ENCODE measurements at regions not wholly inside any gene's neighbourhood (a gene's known extent, or its start where the extent isn't known, plus 50 kb on each side); places are given as distances from the start of the nearest gene placed in this dataset.

DNA sequence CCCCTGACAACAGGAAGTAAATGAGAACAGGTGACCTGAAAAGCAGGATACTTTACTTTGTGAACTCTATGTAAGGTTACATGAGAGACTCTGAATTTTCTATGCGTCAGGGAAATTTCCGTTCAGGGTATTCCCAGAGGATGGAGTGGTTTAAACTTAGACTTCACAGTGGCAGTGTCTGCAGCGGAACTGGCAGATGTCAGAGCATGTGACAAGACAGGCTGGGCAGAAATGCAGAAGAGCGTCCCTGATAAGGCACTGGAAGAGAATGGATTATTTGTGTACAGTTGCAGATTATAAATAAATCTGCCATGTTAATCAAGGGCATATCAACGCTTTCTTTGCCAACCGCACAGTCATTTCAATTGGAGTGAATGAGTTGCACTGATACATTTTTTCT is 598.4 kb upstream of the ZNF717 start:
- Histone ChIP-seq H3K9ac (ENCODE audit: control insufficient read depth, insufficient read depth, low read length) (no peak overlapping the region), H3K27ac (ENCODE audit: control insufficient read depth, insufficient read depth) (no peak overlapping the region), H3K27me3 (replicated peaks in 1 of 2; ENCODE audit: control insufficient read depth in 2 of 2, insufficient read depth in 2 of 2, low read length in 1 of 2) (no peaks in the 10 kb centered on the region), H3K4me1 (ENCODE audit: control insufficient read depth, insufficient read depth, low read length) (no peaks in the 10 kb centered on the region), H3K36me3 (ENCODE audit: control insufficient read depth in 2 of 2, insufficient read depth in 2 of 2, low read length in 1 of 2) (no peaks in the 10 kb centered on the region), H3K4me2 (ENCODE audit: control insufficient read depth, insufficient read depth) (no peak overlapping the region), H3K4me3 (no peak overlapping the region), H4K20me1 (ENCODE audit: control insufficient read depth, insufficient read depth) (no peaks in the 10 kb centered on the region), H3K79me2 (ENCODE audit: control insufficient read depth, insufficient read depth, low read length) (no peaks in the 10 kb centered on the region), H2AFZ (ENCODE audit: control insufficient read depth, low read depth, low read length) (no peak overlapping the region), H3K9me3 (replicated peaks; ENCODE audit: control insufficient read depth, insufficient read depth, low read length) (no peaks in the 10 kb centered on the region)
- CTCF ChIA-PET = no interaction called here
- RAD21 ChIA-PET (ENCODE audit: unreplicated experiment) = no interaction called here
- ATAC-seq (no peak), DNase-seq (ENCODE audit: low read depth, low spot score) (no peak), FAIRE-seq (no peak)
- intact Hi-C loops (cut with micrococcal nuclease; ENCODE audit: unreplicated experiment) = no loop called here
- 58% methylated on average over 6 of the region's 6 CpGs for WGBS (ENCODE audit: insufficient coverage, insufficient replicate concordance, low lambda C conversion rate, missing lambda C conversion rate)
- POLR2A ChIA-PET = no interaction called here
- in situ Hi-C loops (cut with MboI) = no loop called here
- no TSS peak for BruUV-seq (replicated peaks)
- SMC1A ChIA-PET (ENCODE audit: uncharacterized antibody, unreplicated experiment) = no interaction called here
- TF ChIP-seq, protein P1, sequence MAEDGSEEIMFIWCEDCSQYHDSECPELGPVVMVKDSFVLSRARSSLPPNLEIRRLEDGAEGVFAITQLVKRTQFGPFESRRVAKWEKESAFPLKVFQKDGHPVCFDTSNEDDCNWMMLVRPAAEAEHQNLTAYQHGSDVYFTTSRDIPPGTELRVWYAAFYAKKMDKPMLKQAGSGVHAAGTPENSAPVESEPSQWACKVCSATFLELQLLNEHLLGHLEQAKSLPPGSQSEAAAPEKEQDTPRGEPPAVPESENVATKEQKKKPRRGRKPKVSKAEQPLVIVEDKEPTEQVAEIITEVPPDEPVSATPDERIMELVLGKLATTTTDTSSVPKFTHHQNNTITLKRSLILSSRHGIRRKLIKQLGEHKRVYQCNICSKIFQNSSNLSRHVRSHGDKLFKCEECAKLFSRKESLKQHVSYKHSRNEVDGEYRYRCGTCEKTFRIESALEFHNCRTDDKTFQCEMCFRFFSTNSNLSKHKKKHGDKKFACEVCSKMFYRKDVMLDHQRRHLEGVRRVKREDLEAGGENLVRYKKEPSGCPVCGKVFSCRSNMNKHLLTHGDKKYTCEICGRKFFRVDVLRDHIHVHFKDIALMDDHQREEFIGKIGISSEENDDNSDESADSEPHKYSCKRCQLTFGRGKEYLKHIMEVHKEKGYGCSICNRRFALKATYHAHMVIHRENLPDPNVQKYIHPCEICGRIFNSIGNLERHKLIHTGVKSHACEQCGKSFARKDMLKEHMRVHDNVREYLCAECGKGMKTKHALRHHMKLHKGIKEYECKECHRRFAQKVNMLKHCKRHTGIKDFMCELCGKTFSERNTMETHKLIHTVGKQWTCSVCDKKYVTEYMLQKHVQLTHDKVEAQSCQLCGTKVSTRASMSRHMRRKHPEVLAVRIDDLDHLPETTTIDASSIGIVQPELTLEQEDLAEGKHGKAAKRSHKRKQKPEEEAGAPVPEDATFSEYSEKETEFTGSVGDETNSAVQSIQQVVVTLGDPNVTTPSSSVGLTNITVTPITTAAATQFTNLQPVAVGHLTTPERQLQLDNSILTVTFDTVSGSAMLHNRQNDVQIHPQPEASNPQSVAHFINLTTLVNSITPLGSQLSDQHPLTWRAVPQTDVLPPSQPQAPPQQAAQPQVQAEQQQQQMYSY (CRISPR knock-in tag; IDR thresholded peaks at IDR 0.05) = no peak
- TF ChIP-seq NR2C1 (IDR thresholded peaks at IDR 0.05) = 0 out of 2 replicates have a peak, but pooled peaks have one; percentile 7

DNA sequence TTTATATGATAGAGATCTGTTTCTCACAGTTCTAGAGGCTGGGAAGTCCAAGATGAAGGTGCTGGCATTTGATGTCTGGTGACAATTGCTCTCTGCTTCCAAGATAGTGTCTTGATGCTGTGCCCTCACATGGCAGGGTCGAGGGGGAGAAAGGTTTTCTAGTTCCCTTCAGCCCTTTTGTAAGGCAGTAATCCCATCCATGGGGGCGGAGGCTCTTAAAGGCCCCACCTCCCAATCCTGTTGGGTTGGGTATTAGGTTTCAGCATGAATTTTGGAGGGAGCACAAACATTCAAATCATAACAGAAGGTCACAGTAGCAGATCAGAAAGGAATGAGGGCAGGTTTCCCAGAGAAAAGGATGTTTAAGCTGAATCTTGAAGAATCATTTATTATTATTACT is 601.7 kb upstream of the ZNF717 start:
- intact Hi-C loops (cut with micrococcal nuclease; ENCODE audit: unreplicated experiment) (no loop called here), in situ Hi-C loops (cut with MboI) (no loop called here)
- TF ChIP-seq, protein P2, sequence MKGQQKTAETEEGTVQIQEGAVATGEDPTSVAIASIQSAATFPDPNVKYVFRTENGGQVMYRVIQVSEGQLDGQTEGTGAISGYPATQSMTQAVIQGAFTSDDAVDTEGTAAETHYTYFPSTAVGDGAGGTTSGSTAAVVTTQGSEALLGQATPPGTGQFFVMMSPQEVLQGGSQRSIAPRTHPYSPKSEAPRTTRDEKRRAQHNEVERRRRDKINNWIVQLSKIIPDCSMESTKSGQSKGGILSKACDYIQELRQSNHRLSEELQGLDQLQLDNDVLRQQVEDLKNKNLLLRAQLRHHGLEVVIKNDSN (IDR thresholded peaks at IDR 0.05; ENCODE audit: borderline replicate concordance, extremely low read length, insufficient read depth, low read depth, low read length) = no peak
- TF ChIP-seq, protein P3, sequence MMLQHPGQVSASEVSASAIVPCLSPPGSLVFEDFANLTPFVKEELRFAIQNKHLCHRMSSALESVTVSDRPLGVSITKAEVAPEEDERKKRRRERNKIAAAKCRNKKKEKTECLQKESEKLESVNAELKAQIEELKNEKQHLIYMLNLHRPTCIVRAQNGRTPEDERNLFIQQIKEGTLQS (IDR thresholded peaks at IDR 0.05; ENCODE audit: borderline replicate concordance, extremely low read depth, low read depth, low read length) = no peak
- TF ChIP-seq SMAD5 (IDR thresholded peaks at IDR 0.05; ENCODE audit: low read depth) = no peak
- TF ChIP-seq BMI1 (IDR thresholded peaks at IDR 0.05; ENCODE audit: borderline replicate concordance) = no peak
- TF ChIP-seq PAX5 (IDR thresholded peaks at IDR 0.05; ENCODE audit: borderline replicate concordance, low read depth, low read length) = no peak
- no peak for TF ChIP-seq SREBF1 (IDR thresholded peaks at IDR 0.05; ENCODE audit: low read length)
- TF ChIP-seq MEF2A (IDR thresholded peaks at IDR 0.05; ENCODE audit: insufficient read depth, low read depth, low read length) = no peak
- no peak for TF ChIP-seq TCF12 (IDR thresholded peaks at IDR 0.05; ENCODE audit: low read depth, low read length)
- TF ChIP-seq, protein P4, sequence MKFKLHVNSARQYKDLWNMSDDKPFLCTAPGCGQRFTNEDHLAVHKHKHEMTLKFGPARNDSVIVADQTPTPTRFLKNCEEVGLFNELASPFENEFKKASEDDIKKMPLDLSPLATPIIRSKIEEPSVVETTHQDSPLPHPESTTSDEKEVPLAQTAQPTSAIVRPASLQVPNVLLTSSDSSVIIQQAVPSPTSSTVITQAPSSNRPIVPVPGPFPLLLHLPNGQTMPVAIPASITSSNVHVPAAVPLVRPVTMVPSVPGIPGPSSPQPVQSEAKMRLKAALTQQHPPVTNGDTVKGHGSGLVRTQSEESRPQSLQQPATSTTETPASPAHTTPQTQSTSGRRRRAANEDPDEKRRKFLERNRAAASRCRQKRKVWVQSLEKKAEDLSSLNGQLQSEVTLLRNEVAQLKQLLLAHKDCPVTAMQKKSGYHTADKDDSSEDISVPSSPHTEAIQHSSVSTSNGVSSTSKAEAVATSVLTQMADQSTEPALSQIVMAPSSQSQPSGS (IDR thresholded peaks at IDR 0.05; ENCODE audit: low read length) = no peak
- TF ChIP-seq CHD4 (IDR thresholded peaks at IDR 0.05) = no peak
- TF ChIP-seq BACH1 (IDR thresholded peaks at IDR 0.05; ENCODE audit: borderline replicate concordance) = no peak
- TF ChIP-seq FOXK2 (IDR thresholded peaks at IDR 0.05) = no peak

More for the DNA sequence above, 601.7 kb upstream of the ZNF717 start:
- RAD21 ChIA-PET (ENCODE audit: unreplicated experiment) = no interaction called here
- 0% methylated on average over 2 of the region's 2 CpGs for WGBS (ENCODE audit: insufficient coverage, insufficient replicate concordance, low lambda C conversion rate, missing lambda C conversion rate)
- Histone ChIP-seq H3K4me3 (no peak overlapping the region), H3K27me3 (replicated peaks in 1 of 2; ENCODE audit: control insufficient read depth in 2 of 2, insufficient read depth in 2 of 2, low read length in 1 of 2) (no peaks in the 10 kb centered on the region), H3K36me3 (ENCODE audit: control insufficient read depth in 2 of 2, insufficient read depth in 2 of 2, low read length in 1 of 2) (no peaks in the 10 kb centered on the region), H3K4me1 (ENCODE audit: control insufficient read depth, insufficient read depth, low read length) (no peaks in the 10 kb centered on the region), H3K9me3 (replicated peaks; ENCODE audit: control insufficient read depth, insufficient read depth, low read length) (no peaks in the 10 kb centered on the region), H2AFZ (ENCODE audit: control insufficient read depth, low read depth, low read length) (no peak overlapping the region), H4K20me1 (ENCODE audit: control insufficient read depth, insufficient read depth) (no peaks in the 10 kb centered on the region), H3K27ac (ENCODE audit: control insufficient read depth, insufficient read depth) (no peak overlapping the region), H3K4me2 (ENCODE audit: control insufficient read depth, insufficient read depth) (no peak overlapping the region), H3K9ac (ENCODE audit: control insufficient read depth, insufficient read depth, low read length) (no peak overlapping the region), H3K79me2 (ENCODE audit: control insufficient read depth, insufficient read depth, low read length) (no peaks in the 10 kb centered on the region)
- BruUV-seq (replicated peaks) = no TSS peak
- CTCF ChIA-PET = no interaction called here
- POLR2A ChIA-PET = no interaction called here
- FAIRE-seq (no peak), ATAC-seq (no peak), DNase-seq (ENCODE audit: low read depth, low spot score) (no peak)
- SMC1A ChIA-PET (ENCODE audit: uncharacterized antibody, unreplicated experiment) = no interaction called here
